ENCODE measurements at regions not wholly inside any gene's neighbourhood (a gene's known extent, or its start where the extent isn't known, plus 50 kb on each side); places are given as distances from the start of the nearest gene placed in this dataset.

DNA sequence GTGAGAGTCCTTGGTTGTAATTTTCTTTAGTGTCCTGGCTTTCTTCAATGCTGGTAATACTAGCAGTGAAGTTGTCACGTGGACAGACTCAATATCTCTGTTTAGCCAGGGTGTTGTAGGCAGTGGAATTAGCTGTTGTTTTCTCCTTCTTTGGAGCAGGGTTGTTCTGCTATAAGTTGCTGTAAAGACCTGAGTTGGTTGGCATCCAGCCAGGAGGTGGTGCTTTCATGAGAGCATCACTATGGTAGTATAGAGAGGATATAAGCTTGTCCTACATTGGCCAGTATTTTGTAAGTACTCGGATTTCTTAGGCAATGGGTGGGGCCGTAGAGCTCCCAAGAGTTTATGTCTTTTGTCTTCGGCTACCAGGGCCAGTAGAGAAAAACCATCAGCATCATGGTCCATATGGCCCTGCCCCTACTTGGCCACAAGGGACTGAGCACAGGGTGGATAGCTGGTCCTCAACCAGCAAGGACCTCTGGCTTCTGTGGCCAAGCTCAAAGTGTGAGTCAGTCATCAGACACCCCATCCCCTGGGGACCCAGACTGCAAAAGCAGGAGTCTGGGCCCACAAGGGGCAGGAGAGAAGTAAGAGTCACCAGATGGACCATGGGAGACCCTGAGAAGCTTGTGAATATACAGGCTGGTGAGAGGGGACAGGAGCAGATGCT is 127.9 kb upstream of the NXT1 start:
- Mint-ChIP-seq H3K4me1 (no peaks in the 10 kb centered on the region), H3K9me3 (ENCODE audit: insufficient read depth) (peaks cover 19% of the 10 kb centered on the region), H3K27ac (no peak overlapping the region), H3K4me3 (no peak overlapping the region), H3K27me3 (peaks cover 15% of the 10 kb centered on the region)
- no peak for DNase-seq
- H3K4me3 ChIP-seq (ENCODE audit: control extremely low read depth in 1 of 5, extremely low read depth in 1 of 5, insufficient read depth in 1 of 5, low read depth in 2 of 5, low read length in 4 of 5) = no peak overlapping the region
- intact Hi-C loops (cut with micrococcal nuclease) = no loop called here
- H3K9me3 ChIP-seq (ENCODE audit: control extremely low read depth in 1 of 3, control insufficient read depth in 2 of 3, insufficient read depth in 1 of 3, low read length in 2 of 3) = peaks cover 0 to 19% (median 17%) of the 10 kb centered on the region in 3 donors
- peaks cover 0 to 3% (median 1%) of the 10 kb centered on the region in 4 experiments for H3K27me3 ChIP-seq (replicated peaks in 1 of 4; ENCODE audit: control extremely low read depth in 1 of 4, control insufficient read depth in 3 of 4, insufficient read depth in 4 of 4, low read length in 3 of 4)
- no peak overlapping the region for H3K27ac ChIP-seq (ENCODE audit: low read length in 2 of 2)
- WGBS (ENCODE audit: insufficient coverage) = 86% methylated on average over 4 of the region's 4 CpGs
- H3K4me1 ChIP-seq (ENCODE audit: control insufficient read depth in 2 of 2, insufficient read depth in 2 of 2, low read length in 2 of 2) = no peaks in the 10 kb centered on the region
- ATAC-seq (ENCODE audit: low read depth) = no peak
- POLR2A ChIA-PET = no interaction called here
- no peak overlapping the region for H3K9ac ChIP-seq (ENCODE audit: low read length)
- no peak overlapping the region for H2AFZ ChIP-seq (ENCODE audit: insufficient read depth, low read depth, low read length, poor library complexity, severe bottlenecking)
- no peaks in the 10 kb centered on the region for H3K79me2 ChIP-seq (ENCODE audit: control insufficient read depth, insufficient read depth, low read length)
- no peaks in the 10 kb centered on the region for H4K20me1 ChIP-seq (ENCODE audit: control insufficient read depth, insufficient read depth, low read length, poor library complexity, severe bottlenecking)
- H3K36me3 ChIP-seq (replicated peaks in 1 of 2; ENCODE audit: control extremely low read depth in 1 of 2, control insufficient read depth in 1 of 2, extremely low read depth in 1 of 2, insufficient read depth in 2 of 2, low read length in 1 of 2) = no peaks in the 10 kb centered on the region
- TF ChIP-seq, protein P1, sequence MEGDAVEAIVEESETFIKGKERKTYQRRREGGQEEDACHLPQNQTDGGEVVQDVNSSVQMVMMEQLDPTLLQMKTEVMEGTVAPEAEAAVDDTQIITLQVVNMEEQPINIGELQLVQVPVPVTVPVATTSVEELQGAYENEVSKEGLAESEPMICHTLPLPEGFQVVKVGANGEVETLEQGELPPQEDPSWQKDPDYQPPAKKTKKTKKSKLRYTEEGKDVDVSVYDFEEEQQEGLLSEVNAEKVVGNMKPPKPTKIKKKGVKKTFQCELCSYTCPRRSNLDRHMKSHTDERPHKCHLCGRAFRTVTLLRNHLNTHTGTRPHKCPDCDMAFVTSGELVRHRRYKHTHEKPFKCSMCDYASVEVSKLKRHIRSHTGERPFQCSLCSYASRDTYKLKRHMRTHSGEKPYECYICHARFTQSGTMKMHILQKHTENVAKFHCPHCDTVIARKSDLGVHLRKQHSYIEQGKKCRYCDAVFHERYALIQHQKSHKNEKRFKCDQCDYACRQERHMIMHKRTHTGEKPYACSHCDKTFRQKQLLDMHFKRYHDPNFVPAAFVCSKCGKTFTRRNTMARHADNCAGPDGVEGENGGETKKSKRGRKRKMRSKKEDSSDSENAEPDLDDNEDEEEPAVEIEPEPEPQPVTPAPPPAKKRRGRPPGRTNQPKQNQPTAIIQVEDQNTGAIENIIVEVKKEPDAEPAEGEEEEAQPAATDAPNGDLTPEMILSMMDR (IDR thresholded peaks at IDR 0.05) = no peak
- no peak for TF ChIP-seq EZH2 (IDR thresholded peaks at IDR 0.05; ENCODE audit: borderline replicate concordance, insufficient read depth, low read depth, low read length, poor library complexity, severe bottlenecking)
- H3K4me2 ChIP-seq (replicated peaks; ENCODE audit: low read depth, low read length, poor library complexity, severe bottlenecking) = no peak overlapping the region
- CTCF ChIA-PET = no interaction called here

GRCh38 chr20:23217023-23217422 is 130.9 kb upstream of the CD93 start:
- Histone ChIP-seq H3K9ac (ENCODE audit: low read length) (no peak overlapping the region), H3K27me3 (replicated peaks in 1 of 4; ENCODE audit: control extremely low read depth in 1 of 4, control insufficient read depth in 3 of 4, insufficient read depth in 4 of 4, low read length in 3 of 4) (no peaks in the 10 kb centered on the region), H3K4me3 (ENCODE audit: control extremely low read depth in 1 of 5, extremely low read depth in 1 of 5, insufficient read depth in 1 of 5, low read depth in 2 of 5, low read length in 4 of 5) (no peak overlapping the region), H3K9me3 (ENCODE audit: control extremely low read depth in 1 of 3, control insufficient read depth in 2 of 3, insufficient read depth in 1 of 3, low read length in 2 of 3) (peaks cover 0 to 15% (median 0%) of the 10 kb centered on the region in 3 donors), H2AFZ (ENCODE audit: insufficient read depth, low read depth, low read length, poor library complexity, severe bottlenecking) (no peak overlapping the region), H3K4me2 (replicated peaks; ENCODE audit: low read depth, low read length, poor library complexity, severe bottlenecking) (no peak overlapping the region), H3K27ac (ENCODE audit: low read length in 2 of 2) (no peak overlapping the region), H4K20me1 (ENCODE audit: control insufficient read depth, insufficient read depth, low read length, poor library complexity, severe bottlenecking) (no peaks in the 10 kb centered on the region), H3K79me2 (ENCODE audit: control insufficient read depth, insufficient read depth, low read length) (no peaks in the 10 kb centered on the region), H3K36me3 (replicated peaks in 1 of 2; ENCODE audit: control extremely low read depth in 1 of 2, control insufficient read depth in 1 of 2, extremely low read depth in 1 of 2, insufficient read depth in 2 of 2, low read length in 1 of 2) (no peaks in the 10 kb centered on the region), H3K4me1 (ENCODE audit: control insufficient read depth in 2 of 2, insufficient read depth in 2 of 2, low read length in 2 of 2) (no peaks in the 10 kb centered on the region)
- peaks cover 8% of the 10 kb centered on the region for H3K27me3 Mint-ChIP-seq
- TF ChIP-seq, protein P1 (IDR thresholded peaks at IDR 0.05) = no peak
- no peak overlapping the region for H3K4me3 Mint-ChIP-seq
- ChIA-PET POLR2A (no interaction called here), CTCF (no interaction called here)
- ATAC-seq (ENCODE audit: low read depth) (no peak), DNase-seq (no peak)
- WGBS (ENCODE audit: insufficient coverage) = no CpG with 5 or more reads among the region's 2 CpGs
- H3K4me1 Mint-ChIP-seq = no peaks in the 10 kb centered on the region
- H3K27ac Mint-ChIP-seq = no peak overlapping the region
- intact Hi-C loops (cut with micrococcal nuclease) = no loop called here
- peaks cover 14% of the 10 kb centered on the region for H3K9me3 Mint-ChIP-seq (ENCODE audit: insufficient read depth)
